Liver (tissue), 8 donors: ENCODE measurements at regions not wholly inside any gene's neighbourhood (a gene's known extent, or its start where the extent isn't known, plus 50 kb on each side); places are given as distances from the start of the nearest gene placed in this dataset.

Source experiments
- DNase-seq: peaks from one replicate; pipeline ENCODE4 v3.0.0-alpha.2; 2017; ENCODE audit warnings: low spot score
- H3K27ac ChIP-seq, 2 donors: one replicate each; pipeline ENCODE4 v1.7.0; 2013; ENCODE audit warnings: inconsistent platforms in 2 of 2, low read length in 2 of 2, control low read depth in 1 of 2, low read depth in 1 of 2, mild to moderate bottlenecking in 1 of 2
- H3K27me3 ChIP-seq, 4 donors: one replicate each; pipeline versions ENCODE4 v1.6.1 to v1.7.0; 2013; ENCODE audit warnings: low read length in 3 of 4, inconsistent platforms in 1 of 4, mild to moderate bottlenecking in 1 of 4, moderate library complexity in 1 of 4; ENCODE audit not compliant: control insufficient read depth in 4 of 4, insufficient read depth in 4 of 4
- H3K36me3 ChIP-seq, 4 donors: one replicate each; pipeline versions ENCODE4 v1.6.1 to v1.7.0; 2013; ENCODE audit warnings: low read length in 3 of 4, mild to moderate bottlenecking in 3 of 4, low read depth in 1 of 4, moderate library complexity in 1 of 4; ENCODE audit not compliant: control insufficient read depth in 4 of 4, insufficient read depth in 3 of 4
- H3K4me1 ChIP-seq, 4 donors: one replicate each; pipeline versions ENCODE4 v1.6.1 to v1.7.0; 2013; ENCODE audit warnings: low read length in 3 of 4, mild to moderate bottlenecking in 3 of 4, moderate library complexity in 1 of 4; ENCODE audit not compliant: control insufficient read depth in 4 of 4, insufficient read depth in 4 of 4
- H3K4me3 ChIP-seq, 3 donors: one replicate each; pipeline versions ENCODE4 v1.6.1 to v1.7.0; 2013; ENCODE audit warnings: low read length in 3 of 3, control low read depth in 1 of 3, low read depth in 1 of 3, mild to moderate bottlenecking in 1 of 3
- H3K9ac ChIP-seq, 2 donors: one replicate each; pipeline ENCODE4 v1.7.0; 2013; ENCODE audit warnings: low read length in 2 of 2, mild to moderate bottlenecking in 2 of 2, moderate library complexity in 2 of 2, control low read depth in 1 of 2, low read depth in 1 of 2
- H3K9me3 ChIP-seq, 4 donors: one replicate each; pipeline versions ENCODE4 v1.6.1 to v1.7.0; 2013; ENCODE audit warnings: low read length in 3 of 4; ENCODE audit not compliant: control insufficient read depth in 4 of 4
- EGR1 ChIP-seq, 2 donors: IDR thresholded peaks; 2 replicates each; pipeline ENCODE4 v1.6.1; 2016 to 2018; ENCODE audit warnings: antibody characterized with exemption in 2 of 2, low read depth in 2 of 2
- FOXA1 ChIP-seq: IDR thresholded peaks from 2 replicates; pipeline ENCODE4 v1.6.1; 2016; ENCODE audit warnings: antibody characterized with exemption
- FOXA2 ChIP-seq: IDR thresholded peaks from 2 replicates; pipeline ENCODE4 v1.6.1; 2016; ENCODE audit warnings: antibody characterized with exemption
- GABPA ChIP-seq, 2 donors: IDR thresholded peaks in 1 of 2; conservative IDR thresholded peaks in 1 of 2; 2 replicates each; pipeline ENCODE4 v1.6.1; 2016; ENCODE audit warnings: antibody characterized with exemption in 2 of 2, mild to moderate bottlenecking in 1 of 2, moderate library complexity in 1 of 2
- HNF4A ChIP-seq, 2 donors: conservative IDR thresholded peaks; 2 replicates each; pipeline ENCODE4 v1.6.1; 2016; ENCODE audit warnings: antibody characterized with exemption in 2 of 2, mild to moderate bottlenecking in 2 of 2
- HNF4G ChIP-seq: IDR thresholded peaks from 2 replicates; pipeline ENCODE4 v1.6.1; 2016; ENCODE audit warnings: antibody characterized with exemption
- JUND ChIP-seq, 2 donors: IDR thresholded peaks; 2 replicates each; pipeline ENCODE4 v1.6.1; 2016; ENCODE audit warnings: antibody characterized with exemption in 2 of 2
- NR2F2 ChIP-seq: IDR thresholded peaks from 2 replicates; pipeline ENCODE4 v1.6.1; 2016; ENCODE audit warnings: antibody characterized with exemption
- RAD21 ChIP-seq, 2 donors: IDR thresholded peaks; 2 replicates each; pipeline ENCODE4 v1.6.1; 2016; ENCODE audit warnings: antibody characterized with exemption in 2 of 2, mild to moderate bottlenecking in 2 of 2
- RXRA ChIP-seq, 2 donors: IDR thresholded peaks; 2 replicates each; pipeline ENCODE4 v1.6.1; 2017 to 2018; ENCODE audit warnings: antibody characterized with exemption in 2 of 2, mild to moderate bottlenecking in 1 of 2
- SP1 ChIP-seq: IDR thresholded peaks from 2 replicates; pipeline ENCODE4 v1.6.1; 2018; ENCODE audit warnings: antibody characterized with exemption, mild to moderate bottlenecking
- TAF1 ChIP-seq: conservative IDR thresholded peaks from 2 replicates; pipeline ENCODE4 v1.6.1; 2016; ENCODE audit warnings: antibody characterized with exemption, mild to moderate bottlenecking
- YY1 ChIP-seq: IDR thresholded peaks from 2 replicates; pipeline ENCODE4 v1.6.1; 2016; ENCODE audit warnings: antibody characterized with exemption, mild to moderate bottlenecking
- WGBS: extraction: QIAGEN DNeasy Blood & Tissue Kit; methylation state at CpG from one replicate; pipeline ENCODE4 v1.1.7; 2013; 5-methylcytosine and 5-hydroxymethylcytosine counted together
- TF ChIP-seq, protein P1 (sequence below): IDR thresholded peaks from 2 replicates; pipeline ENCODE4 v1.6.1; 2016; ENCODE audit warnings: antibody characterized with exemption, mild to moderate bottlenecking
- TF ChIP-seq, protein P2 (sequence below): IDR thresholded peaks from 2 replicates; pipeline ENCODE4 v1.6.1; 2016; ENCODE audit warnings: antibody characterized with exemption
- TF ChIP-seq, protein P3 (sequence below): fragments of 150-350 bp; IDR thresholded peaks from 2 replicates; pipeline ENCODE4 v1.5.1; 2017; ENCODE audit warnings: improper control_type of control experiment, low read depth, low read length; ENCODE audit not compliant: missing input control
- TF ChIP-seq, protein P4 (sequence below): IDR thresholded peaks from 2 replicates; pipeline ENCODE4 v1.6.1; 2016; ENCODE audit warnings: antibody characterized with exemption
- donor health status: healthy.
- donor health status: healthy.
- donor health status: healthy.
- donor health status: healthy.
- donor health status: healthy.

DNA sequence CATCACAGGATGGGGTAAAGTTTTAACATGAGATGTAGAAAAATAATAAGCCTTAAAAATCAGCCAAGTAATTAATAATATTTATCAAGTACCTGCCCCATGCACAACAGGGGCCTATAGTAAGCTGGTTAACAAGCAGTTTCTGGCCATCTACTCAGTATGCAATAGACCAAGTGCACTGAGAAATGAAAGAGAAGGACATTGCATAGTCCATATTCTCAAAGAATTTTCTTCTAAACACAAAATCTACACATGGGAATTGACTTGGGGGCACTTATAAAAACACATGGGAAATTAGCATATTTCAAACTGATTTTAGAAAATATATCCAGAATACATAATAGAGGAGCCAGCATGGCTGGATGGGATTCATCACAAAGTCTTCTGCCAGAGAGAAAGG lies 109.5 kb downstream of the DIO2 start:
- no peaks in the 10 kb centered on the region for H3K9me3 ChIP-seq
- H3K9ac ChIP-seq: no peak overlapping the region
- no peak for TF ChIP-seq GABPA (IDR thresholded peaks at IDR 0.05 in 1 of 2, conservative IDR thresholded peaks at IDR 0.05 in 1 of 2)
- TF ChIP-seq, protein P1, sequence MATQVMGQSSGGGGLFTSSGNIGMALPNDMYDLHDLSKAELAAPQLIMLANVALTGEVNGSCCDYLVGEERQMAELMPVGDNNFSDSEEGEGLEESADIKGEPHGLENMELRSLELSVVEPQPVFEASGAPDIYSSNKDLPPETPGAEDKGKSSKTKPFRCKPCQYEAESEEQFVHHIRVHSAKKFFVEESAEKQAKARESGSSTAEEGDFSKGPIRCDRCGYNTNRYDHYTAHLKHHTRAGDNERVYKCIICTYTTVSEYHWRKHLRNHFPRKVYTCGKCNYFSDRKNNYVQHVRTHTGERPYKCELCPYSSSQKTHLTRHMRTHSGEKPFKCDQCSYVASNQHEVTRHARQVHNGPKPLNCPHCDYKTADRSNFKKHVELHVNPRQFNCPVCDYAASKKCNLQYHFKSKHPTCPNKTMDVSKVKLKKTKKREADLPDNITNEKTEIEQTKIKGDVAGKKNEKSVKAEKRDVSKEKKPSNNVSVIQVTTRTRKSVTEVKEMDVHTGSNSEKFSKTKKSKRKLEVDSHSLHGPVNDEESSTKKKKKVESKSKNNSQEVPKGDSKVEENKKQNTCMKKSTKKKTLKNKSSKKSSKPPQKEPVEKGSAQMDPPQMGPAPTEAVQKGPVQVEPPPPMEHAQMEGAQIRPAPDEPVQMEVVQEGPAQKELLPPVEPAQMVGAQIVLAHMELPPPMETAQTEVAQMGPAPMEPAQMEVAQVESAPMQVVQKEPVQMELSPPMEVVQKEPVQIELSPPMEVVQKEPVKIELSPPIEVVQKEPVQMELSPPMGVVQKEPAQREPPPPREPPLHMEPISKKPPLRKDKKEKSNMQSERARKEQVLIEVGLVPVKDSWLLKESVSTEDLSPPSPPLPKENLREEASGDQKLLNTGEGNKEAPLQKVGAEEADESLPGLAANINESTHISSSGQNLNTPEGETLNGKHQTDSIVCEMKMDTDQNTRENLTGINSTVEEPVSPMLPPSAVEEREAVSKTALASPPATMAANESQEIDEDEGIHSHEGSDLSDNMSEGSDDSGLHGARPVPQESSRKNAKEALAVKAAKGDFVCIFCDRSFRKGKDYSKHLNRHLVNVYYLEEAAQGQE: no peak
- TF ChIP-seq, protein P2, sequence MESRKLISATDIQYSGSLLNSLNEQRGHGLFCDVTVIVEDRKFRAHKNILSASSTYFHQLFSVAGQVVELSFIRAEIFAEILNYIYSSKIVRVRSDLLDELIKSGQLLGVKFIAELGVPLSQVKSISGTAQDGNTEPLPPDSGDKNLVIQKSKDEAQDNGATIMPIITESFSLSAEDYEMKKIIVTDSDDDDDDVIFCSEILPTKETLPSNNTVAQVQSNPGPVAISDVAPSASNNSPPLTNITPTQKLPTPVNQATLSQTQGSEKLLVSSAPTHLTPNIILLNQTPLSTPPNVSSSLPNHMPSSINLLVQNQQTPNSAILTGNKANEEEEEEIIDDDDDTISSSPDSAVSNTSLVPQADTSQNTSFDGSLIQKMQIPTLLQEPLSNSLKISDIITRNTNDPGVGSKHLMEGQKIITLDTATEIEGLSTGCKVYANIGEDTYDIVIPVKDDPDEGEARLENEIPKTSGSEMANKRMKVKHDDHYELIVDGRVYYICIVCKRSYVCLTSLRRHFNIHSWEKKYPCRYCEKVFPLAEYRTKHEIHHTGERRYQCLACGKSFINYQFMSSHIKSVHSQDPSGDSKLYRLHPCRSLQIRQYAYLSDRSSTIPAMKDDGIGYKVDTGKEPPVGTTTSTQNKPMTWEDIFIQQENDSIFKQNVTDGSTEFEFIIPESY: no peak
- TF ChIP-seq TAF1: no peak
- TF ChIP-seq YY1: no peak
- no peak for TF ChIP-seq NR2F2
- TF ChIP-seq, protein P3, sequence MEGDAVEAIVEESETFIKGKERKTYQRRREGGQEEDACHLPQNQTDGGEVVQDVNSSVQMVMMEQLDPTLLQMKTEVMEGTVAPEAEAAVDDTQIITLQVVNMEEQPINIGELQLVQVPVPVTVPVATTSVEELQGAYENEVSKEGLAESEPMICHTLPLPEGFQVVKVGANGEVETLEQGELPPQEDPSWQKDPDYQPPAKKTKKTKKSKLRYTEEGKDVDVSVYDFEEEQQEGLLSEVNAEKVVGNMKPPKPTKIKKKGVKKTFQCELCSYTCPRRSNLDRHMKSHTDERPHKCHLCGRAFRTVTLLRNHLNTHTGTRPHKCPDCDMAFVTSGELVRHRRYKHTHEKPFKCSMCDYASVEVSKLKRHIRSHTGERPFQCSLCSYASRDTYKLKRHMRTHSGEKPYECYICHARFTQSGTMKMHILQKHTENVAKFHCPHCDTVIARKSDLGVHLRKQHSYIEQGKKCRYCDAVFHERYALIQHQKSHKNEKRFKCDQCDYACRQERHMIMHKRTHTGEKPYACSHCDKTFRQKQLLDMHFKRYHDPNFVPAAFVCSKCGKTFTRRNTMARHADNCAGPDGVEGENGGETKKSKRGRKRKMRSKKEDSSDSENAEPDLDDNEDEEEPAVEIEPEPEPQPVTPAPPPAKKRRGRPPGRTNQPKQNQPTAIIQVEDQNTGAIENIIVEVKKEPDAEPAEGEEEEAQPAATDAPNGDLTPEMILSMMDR: no peak
- no peak for TF ChIP-seq JUND (IDR thresholded peaks at IDR 0.05)
- no peak for TF ChIP-seq HNF4G
- no peak for TF ChIP-seq EGR1 (IDR thresholded peaks at IDR 0.05; ENCODE audit: low read depth in 2 of 2)
- TF ChIP-seq RXRA (IDR thresholded peaks at IDR 0.05): no peak
- no peak for TF ChIP-seq FOXA1
- no peak for TF ChIP-seq RAD21 (IDR thresholded peaks at IDR 0.05)
- no peak for TF ChIP-seq FOXA2
- no peak for TF ChIP-seq HNF4A (conservative IDR thresholded peaks at IDR 0.05)
- TF ChIP-seq, protein P4, sequence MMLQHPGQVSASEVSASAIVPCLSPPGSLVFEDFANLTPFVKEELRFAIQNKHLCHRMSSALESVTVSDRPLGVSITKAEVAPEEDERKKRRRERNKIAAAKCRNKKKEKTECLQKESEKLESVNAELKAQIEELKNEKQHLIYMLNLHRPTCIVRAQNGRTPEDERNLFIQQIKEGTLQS: no peak
- TF ChIP-seq SP1: no peak
- H3K36me3 ChIP-seq: no peaks in the 10 kb centered on the region
- H3K4me3 ChIP-seq: no peak overlapping the region
- DNase-seq: no peak
- no peak overlapping the region for H3K27ac ChIP-seq
- no peaks in the 10 kb centered on the region for H3K4me1 ChIP-seq
- H3K27me3 ChIP-seq: no peaks in the 10 kb centered on the region

DNA sequence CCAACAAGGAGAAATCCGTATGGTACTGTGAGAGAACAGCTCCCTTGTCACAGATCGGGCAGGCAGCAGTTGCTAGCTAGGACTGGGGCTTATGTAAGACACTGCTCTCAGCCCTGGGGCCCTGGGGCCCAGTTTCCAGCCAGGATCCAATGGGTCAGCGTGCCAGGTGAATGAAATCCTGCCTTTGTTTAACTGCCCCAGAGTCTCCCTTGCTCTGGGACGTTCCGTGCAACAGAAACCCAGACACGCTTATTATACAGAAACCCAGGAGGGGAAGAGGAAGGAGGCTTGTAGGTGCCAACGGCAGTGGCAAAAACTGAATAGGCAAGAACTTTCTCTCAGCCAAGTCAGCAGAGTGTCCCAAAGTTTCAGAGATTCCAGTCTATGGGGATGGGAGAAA lies 110.6 kb downstream of the DIO2 start:
- Histone ChIP-seq H3K36me3 (no peaks in the 10 kb centered on the region), H3K27ac (no peak overlapping the region), H3K27me3 (no peaks in the 10 kb centered on the region), H3K4me3 (no peak overlapping the region), H3K9me3 (no peaks in the 10 kb centered on the region), H3K4me1 (no peaks in the 10 kb centered on the region), H3K9ac (no peak overlapping the region)
- no peak for TF ChIP-seq RXRA (IDR thresholded peaks at IDR 0.05)
- TF ChIP-seq YY1: no peak
- no peak for TF ChIP-seq HNF4G
- TF ChIP-seq HNF4A (conservative IDR thresholded peaks at IDR 0.05): no peak
- TF ChIP-seq SP1: no peak
- no peak for TF ChIP-seq GABPA (IDR thresholded peaks at IDR 0.05 in 1 of 2, conservative IDR thresholded peaks at IDR 0.05 in 1 of 2)
- DNase-seq: no peak
- 80% methylated on average over 7 of the region's 7 CpGs for WGBS
